Panc1 (cell line): ENCODE measurements at regions not wholly inside any gene's neighbourhood (a gene's known extent, or its start where the extent isn't known, plus 50 kb on each side); places are given as distances from the start of the nearest gene placed in this dataset.

Experiments
- ATAC-seq: fragments of 200-7000 bp; cut with Tn5 transposase; 2 replicates; pipeline ENCODE4 v1.9.1; 2020; ENCODE audit warnings: mild to moderate bottlenecking, moderate library complexity
- BruUV-seq: library from RNA; stranded (reverse); fragments of 400-500 nt; replicated peaks from 2 replicates; lab custom pipeline; 2021; lab: Mats Ljungman, UMichigan
- CTCF ChIA-PET: fragments of 300-600 bp; sonication (Branson Sonifier 250); formaldehyde crosslinking; loops from one replicate; lab custom pipeline; 2022; ENCODE audit warnings: antibody characterized with exemption; lab: Charles Lee
- POLR2A ChIA-PET: fragments of 300-600 bp; sonication (Branson Sonifier 250); formaldehyde crosslinking; loops from one replicate; lab custom pipeline; 2022; ENCODE audit warnings: antibody characterized with exemption; lab: Charles Lee
- DNase-seq: peaks from one replicate; pipeline ENCODE4 v3.0.0-alpha.2; 2010; ENCODE audit warnings: low read depth, low spot score
- H3K27ac ChIP-seq: 2 replicates; pipeline ENCODE4 v1.5.1; 2011; ENCODE audit warnings: mild to moderate bottlenecking, low read length, inconsistent platforms
- H3K27me3 ChIP-seq: fragments of 200-500 bp; sonication (Bioruptor generic); 2 replicates; pipeline ENCODE4 v1.6.0; 2014; ENCODE audit warnings: low read length, inconsistent platforms; ENCODE audit not compliant: control insufficient read depth, insufficient read depth
- H3K36me3 ChIP-seq: fragments of 200-500 bp; sonication (Bioruptor generic); 2 replicates; pipeline ENCODE4 v1.5.1; 2014; ENCODE audit warnings: inconsistent platforms, mild to moderate bottlenecking, low read length, moderate library complexity; ENCODE audit not compliant: control insufficient read depth, insufficient read depth
- H3K4me1 ChIP-seq: 2 replicates; pipeline ENCODE4 v1.5.1; 2011; ENCODE audit warnings: inconsistent platforms, mild to moderate bottlenecking, low read length, moderate library complexity; ENCODE audit not compliant: control insufficient read depth, insufficient read depth
- H3K4me3 ChIP-seq, 2 experiments: 2 replicates each; pipeline ENCODE4 v1.5.1; 2011 to 2012; ENCODE audit warnings: low read depth in 2 of 2, low read length in 2 of 2, mild to moderate bottlenecking in 2 of 2, inconsistent platforms in 1 of 2, moderate library complexity in 1 of 2
- H3K9me3 ChIP-seq: fragments of 200-500 bp; sonication (Bioruptor generic); 2 replicates; pipeline ENCODE4 v1.5.1; 2014; ENCODE audit warnings: low read depth, mild to moderate bottlenecking, inconsistent platforms, low read length, moderate library complexity; ENCODE audit not compliant: control insufficient read depth, insufficient read depth
- CTCF ChIP-seq: fragments of 450-650 bp; IDR thresholded peaks from 2 replicates; pipeline ENCODE4 v1.5.1; 2017; ENCODE audit warnings: mild to moderate bottlenecking
- POLR2AphosphoS5 ChIP-seq: IDR thresholded peaks from 2 replicates; pipeline ENCODE4 v1.6.1; 2012; ENCODE audit warnings: mild to moderate bottlenecking, low read depth, low read length, moderate library complexity
- REST ChIP-seq, 2 experiments: IDR thresholded peaks; 2 replicates each; pipeline ENCODE4 v1.6.1; 2011 to 2012; ENCODE audit warnings: low read depth in 2 of 2, control low read depth in 1 of 2, low read length in 1 of 2, mild to moderate bottlenecking in 1 of 2, moderate library complexity in 1 of 2; ENCODE audit not compliant: insufficient read depth in 1 of 2
- SIN3A ChIP-seq: IDR thresholded peaks from 2 replicates; pipeline ENCODE4 v1.6.1; 2012; ENCODE audit warnings: low read depth, mild to moderate bottlenecking, low read length, moderate library complexity, borderline replicate concordance; ENCODE audit not compliant: insufficient read depth
- TCF7L2 ChIP-seq: IDR thresholded peaks from 2 replicates; pipeline ENCODE4 v1.6.1; 2011; ENCODE audit warnings: mild to moderate bottlenecking, low read depth, low read length, inconsistent platforms
- in situ Hi-C: cut with HindIII; loops from 2 replicates; pipeline ENCODE4 v1.10.0; 2016; ENCODE audit warnings: low sequenced_read_pairs, low pct_unique_long_range_greater_than_20kb
- intact Hi-C: fragments of 100-400 bp; cut with micrococcal nuclease; formaldehyde crosslinking; loops from one replicate; pipeline ENCODE4 v1.10.0; 2022; ENCODE audit not compliant: unreplicated experiment

GRCh38 chr7:34338961-34339526, 319.0 kb upstream of the NPSR1 start:
- in situ Hi-C loops (no loop called here), intact Hi-C loops (no loop called here)
- Histone ChIP-seq H3K4me1 (no peaks in the 10 kb centered on the region), H3K36me3 (no peaks in the 10 kb centered on the region), H3K27me3 (no peaks in the 10 kb centered on the region), H3K9me3 (no peaks in the 10 kb centered on the region), H3K4me3 (no peak overlapping the region), H3K27ac (no peak overlapping the region)
- no peak for DNase-seq
- TF ChIP-seq TCF7L2: no peak
- no peak for TF ChIP-seq POLR2AphosphoS5
- no peak for TF ChIP-seq CTCF
- no peak for TF ChIP-seq SIN3A
- ChIA-PET POLR2A (no interaction called here), CTCF (no interaction called here)
- no TSS peak for BruUV-seq
- ATAC-seq: no peak

- Histone ChIP-seq H3K36me3 (no peaks in the 10 kb centered on the region), H3K27me3 (no peaks in the 10 kb centered on the region), H3K4me3 (no peak overlapping the region), H3K9me3 (no peaks in the 10 kb centered on the region), H3K27ac (no peak overlapping the region), H3K4me1 (no peaks in the 10 kb centered on the region)
- BruUV-seq: no TSS peak
- DNase-seq (no peak), ATAC-seq (no peak)
- in situ Hi-C loops (no loop called here), intact Hi-C loops (no loop called here)
- ChIA-PET CTCF (no interaction called here), POLR2A (no interaction called here)
- TF ChIP-seq REST (IDR thresholded peaks at IDR 0.05; ENCODE audit: insufficient read depth in 1 of 2, low read depth in 2 of 2, low read length in 1 of 2): no peak
- TF ChIP-seq CTCF: no peak
- TF ChIP-seq SIN3A: no peak
- no peak for TF ChIP-seq POLR2AphosphoS5
- TF ChIP-seq TCF7L2: no peak
Observed at GRCh38 chr7:34341326-34341725, 316.7 kb upstream of the NPSR1 start.
